Nephron (organoid): ENCODE measurements at regions not wholly inside any gene's neighbourhood (a gene's known extent, or its start where the extent isn't known, plus 50 kb on each side); places are given as distances from the start of the nearest gene placed in this dataset.

Experiments
- H3K27ac Mint-ChIP-seq, 3 experiments: 2 replicates each; pipeline ENCODE4 v1.8.0; 2020; ENCODE audit warnings: mixed read lengths in 3 of 3, mild to moderate bottlenecking in 2 of 3, moderate library complexity in 1 of 3
- H3K27me3 Mint-ChIP-seq: 2 replicates; pipeline ENCODE4 v1.8.0; 2021; ENCODE audit warnings: low read depth, mild to moderate bottlenecking, moderate library complexity, mixed read lengths
- H3K36me3 Mint-ChIP-seq: 2 replicates; pipeline ENCODE4 v1.8.0; 2020; ENCODE audit warnings: low read depth, mixed read lengths
- H3K4me1 Mint-ChIP-seq: 2 replicates; pipeline ENCODE4 v1.8.0; 2020; ENCODE audit warnings: mixed read lengths
- H3K4me3 Mint-ChIP-seq, 3 experiments: 2 replicates each; pipeline ENCODE4 v1.8.0; 2020; ENCODE audit warnings: mild to moderate bottlenecking in 3 of 3, mixed read lengths in 3 of 3, moderate library complexity in 2 of 3
- H3K9me3 Mint-ChIP-seq: 2 replicates; pipeline ENCODE4 v1.8.0; 2020; ENCODE audit warnings: mixed read lengths
- TF ChIP-seq, protein P1 (sequence below), 3 experiments: fragments of 200-600 bp; sonication (generic); IDR thresholded peaks; one replicate each; pipeline ENCODE4 v1.5.0; 2021; ENCODE audit warnings: antibody characterized with exemption in 3 of 3; ENCODE audit not compliant: unreplicated experiment in 3 of 3

DNA sequence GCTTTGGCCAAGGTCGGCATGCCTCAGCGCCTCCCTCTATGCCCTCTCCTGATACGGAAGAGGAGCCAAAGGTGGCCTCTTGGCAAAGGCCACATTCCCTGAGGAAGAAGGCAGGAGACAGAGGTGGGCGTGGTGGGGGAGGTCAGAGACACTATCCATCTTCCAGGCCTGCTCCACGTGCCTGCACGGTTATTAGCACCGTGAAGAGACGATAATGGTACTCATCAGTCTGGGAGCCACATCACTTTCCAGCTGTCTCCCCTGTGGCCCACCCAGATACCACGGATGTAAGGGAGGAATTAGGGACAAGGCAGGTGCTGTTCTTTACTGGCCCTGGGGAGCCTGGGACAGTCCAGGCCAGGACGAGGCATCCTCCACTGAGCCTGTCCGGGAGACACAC is 354.3 kb downstream of the MN1 start:
- H3K4me3 Mint-ChIP-seq, result no peak overlapping the region
- peaks cover 33% of the 10 kb centered on the region for H3K4me1 Mint-ChIP-seq
- no peak overlapping the region for H3K27ac Mint-ChIP-seq
- TF ChIP-seq, protein P1, sequence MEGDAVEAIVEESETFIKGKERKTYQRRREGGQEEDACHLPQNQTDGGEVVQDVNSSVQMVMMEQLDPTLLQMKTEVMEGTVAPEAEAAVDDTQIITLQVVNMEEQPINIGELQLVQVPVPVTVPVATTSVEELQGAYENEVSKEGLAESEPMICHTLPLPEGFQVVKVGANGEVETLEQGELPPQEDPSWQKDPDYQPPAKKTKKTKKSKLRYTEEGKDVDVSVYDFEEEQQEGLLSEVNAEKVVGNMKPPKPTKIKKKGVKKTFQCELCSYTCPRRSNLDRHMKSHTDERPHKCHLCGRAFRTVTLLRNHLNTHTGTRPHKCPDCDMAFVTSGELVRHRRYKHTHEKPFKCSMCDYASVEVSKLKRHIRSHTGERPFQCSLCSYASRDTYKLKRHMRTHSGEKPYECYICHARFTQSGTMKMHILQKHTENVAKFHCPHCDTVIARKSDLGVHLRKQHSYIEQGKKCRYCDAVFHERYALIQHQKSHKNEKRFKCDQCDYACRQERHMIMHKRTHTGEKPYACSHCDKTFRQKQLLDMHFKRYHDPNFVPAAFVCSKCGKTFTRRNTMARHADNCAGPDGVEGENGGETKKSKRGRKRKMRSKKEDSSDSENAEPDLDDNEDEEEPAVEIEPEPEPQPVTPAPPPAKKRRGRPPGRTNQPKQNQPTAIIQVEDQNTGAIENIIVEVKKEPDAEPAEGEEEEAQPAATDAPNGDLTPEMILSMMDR (IDR thresholded peaks at IDR 0.05; ENCODE audit: unreplicated experiment in 3 of 3), result no peak
- peaks cover 12% of the 10 kb centered on the region for H3K9me3 Mint-ChIP-seq
- no peaks in the 10 kb centered on the region for H3K36me3 Mint-ChIP-seq
- peaks cover 35% of the 10 kb centered on the region for H3K27me3 Mint-ChIP-seq

DNA sequence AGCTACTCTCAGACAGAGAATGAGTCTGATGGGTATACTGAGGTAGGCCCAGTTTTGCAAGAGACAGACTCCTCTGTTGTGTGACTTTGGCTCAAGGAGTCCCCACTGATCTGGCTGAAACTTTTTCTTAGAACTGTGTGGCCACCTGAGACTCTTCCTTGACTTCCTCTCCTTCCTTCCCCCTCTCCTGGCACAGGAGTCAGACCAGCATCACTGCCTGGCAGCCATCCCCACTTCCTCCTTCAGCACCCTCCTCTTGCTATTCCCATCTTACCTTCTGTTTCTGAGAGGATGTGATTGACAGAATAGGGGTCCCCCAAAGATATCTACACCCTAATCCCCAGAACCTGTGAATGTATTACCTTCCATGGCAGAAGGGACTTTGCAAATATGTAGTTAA is 351.1 kb downstream of the MN1 start:
- H3K27ac Mint-ChIP-seq, result no peak overlapping the region
- peaks cover 32% of the 10 kb centered on the region for H3K4me1 Mint-ChIP-seq
- H3K9me3 Mint-ChIP-seq, result peaks cover 12% of the 10 kb centered on the region
- TF ChIP-seq, protein P1 (IDR thresholded peaks at IDR 0.05; ENCODE audit: unreplicated experiment in 3 of 3), result no peak
- H3K36me3 Mint-ChIP-seq, result no peaks in the 10 kb centered on the region
- no peak overlapping the region for H3K4me3 Mint-ChIP-seq
- peaks cover 40% of the 10 kb centered on the region for H3K27me3 Mint-ChIP-seq

DNA sequence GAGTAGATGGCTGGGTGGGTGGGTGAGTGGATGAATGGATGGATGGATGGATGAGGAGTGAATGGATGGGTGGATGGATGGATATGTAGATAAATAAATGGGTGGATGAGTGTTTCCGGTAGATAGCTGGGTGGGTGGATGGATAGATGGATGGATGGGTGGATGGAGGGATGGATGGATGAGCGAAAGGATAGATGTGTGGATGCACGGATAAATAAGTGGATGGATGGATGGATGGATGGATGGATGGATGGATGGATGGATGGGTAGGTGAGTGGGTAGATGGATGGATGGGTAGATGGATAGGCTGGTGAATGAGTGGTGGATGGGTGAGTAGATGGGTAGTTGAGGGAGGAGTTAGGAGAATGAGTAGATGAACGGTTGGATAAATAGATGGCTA is 349.3 kb downstream of the MN1 start:
- Mint-ChIP-seq H3K9me3 (peaks cover 12% of the 10 kb centered on the region), H3K4me3 (no peak overlapping the region), H3K27ac (no peak overlapping the region)

DNA sequence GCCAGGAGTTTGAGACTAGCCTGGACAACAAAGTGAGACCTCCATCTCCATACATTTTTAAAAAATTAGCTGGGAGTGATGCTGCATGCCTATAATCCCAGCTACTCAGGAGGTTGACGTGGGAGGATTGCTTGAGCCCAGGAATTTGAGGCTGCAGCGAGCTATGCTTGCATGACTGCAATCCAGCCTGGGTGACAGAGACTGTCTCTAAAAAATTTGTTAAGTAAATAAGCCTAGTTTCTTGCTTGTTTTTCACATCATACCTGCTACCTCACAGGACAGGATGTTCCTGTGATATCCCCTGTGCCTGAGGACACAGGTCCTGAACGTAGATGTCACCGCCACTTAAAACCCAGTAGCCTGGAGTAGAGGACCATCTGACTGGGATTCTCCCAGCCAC is 348.6 kb downstream of the MN1 start:
- Mint-ChIP-seq H3K4me1 (peaks cover 25% of the 10 kb centered on the region), H3K4me3 (no peak overlapping the region), H3K27me3 (peaks cover 34% of the 10 kb centered on the region)

More for the DNA sequence above, 349.3 kb downstream of the MN1 start:
- Mint-ChIP-seq H3K4me1 (peaks cover 30% of the 10 kb centered on the region), H3K27me3 (peaks cover 40% of the 10 kb centered on the region), H3K36me3 (no peaks in the 10 kb centered on the region)
- TF ChIP-seq, protein P1 (IDR thresholded peaks at IDR 0.05; ENCODE audit: unreplicated experiment in 3 of 3), result no peak

DNA sequence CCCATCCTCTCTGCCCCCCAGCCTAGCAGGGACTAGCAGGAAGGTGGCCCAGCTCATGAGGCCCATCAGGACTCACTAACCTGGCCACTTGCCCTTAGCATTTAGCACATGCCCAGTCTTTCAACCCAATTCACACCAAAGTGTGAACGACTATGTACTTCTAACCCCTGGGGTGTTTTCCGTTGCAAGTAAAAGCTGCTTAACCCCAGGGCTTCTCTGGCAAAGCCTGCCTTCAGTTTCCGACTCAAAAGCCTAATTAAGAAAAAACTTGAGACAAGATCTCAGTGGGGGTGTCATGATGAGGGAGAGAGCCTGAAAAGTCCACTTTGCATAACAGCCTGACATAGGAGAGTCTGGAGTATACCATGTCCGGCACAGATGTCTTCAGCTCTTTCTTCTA is 347.8 kb downstream of the MN1 start:
- H3K36me3 Mint-ChIP-seq, result no peaks in the 10 kb centered on the region

More for the DNA sequence above, 348.6 kb downstream of the MN1 start:
- no peaks in the 10 kb centered on the region for H3K36me3 Mint-ChIP-seq
- TF ChIP-seq, protein P1 (IDR thresholded peaks at IDR 0.05; ENCODE audit: unreplicated experiment in 3 of 3), result no peak
- H3K9me3 Mint-ChIP-seq, result peaks cover 12% of the 10 kb centered on the region
- H3K27ac Mint-ChIP-seq, result no peak overlapping the region

More for the DNA sequence above, 347.8 kb downstream of the MN1 start:
- peaks cover 36% of the 10 kb centered on the region for H3K27me3 Mint-ChIP-seq
- peaks cover 9% of the 10 kb centered on the region for H3K9me3 Mint-ChIP-seq
- TF ChIP-seq, protein P1 (IDR thresholded peaks at IDR 0.05; ENCODE audit: unreplicated experiment in 3 of 3), result no peak
- H3K4me1 Mint-ChIP-seq, result peaks cover 23% of the 10 kb centered on the region
- no peak overlapping the region for H3K4me3 Mint-ChIP-seq
- H3K27ac Mint-ChIP-seq, result peak overlapping the region in 2 of 3 experiments; percentile 10 to 25
